ENCODE measurements at regions not wholly inside any gene's neighbourhood (a gene's known extent, or its start where the extent isn't known, plus 50 kb on each side); places are given as distances from the start of the nearest gene placed in this dataset.

DNA sequence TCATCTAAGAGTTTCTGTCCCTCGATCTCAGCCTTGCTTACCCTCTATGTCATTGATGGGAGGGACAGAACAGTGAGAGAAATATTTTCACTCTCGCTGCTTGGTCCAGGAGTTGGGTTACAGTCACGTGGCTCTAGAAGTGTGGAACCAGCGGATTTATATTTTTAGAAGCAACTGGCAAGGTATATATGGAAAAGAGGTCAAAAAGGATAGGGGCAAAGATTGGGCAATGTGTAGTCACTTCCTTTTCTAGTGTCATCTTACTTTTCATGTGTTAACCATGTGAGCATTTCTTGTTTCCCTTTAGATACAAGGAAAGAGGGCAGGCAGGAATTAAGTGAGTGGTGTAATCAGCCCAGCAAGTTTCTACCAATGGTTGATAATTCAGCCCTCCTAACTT, 111.5 kb upstream of the ZNF366 start:
- DNase-seq, result no peak

- no peak for DNase-seq
These were observed 107.9 kb upstream of the ZNF366 start for GRCh38 chr5:72615061-72615460.

- DNase-seq, result no peak
These were observed 106.3 kb upstream of the ZNF366 start for GRCh38 chr5:72613515-72613914.

DNA sequence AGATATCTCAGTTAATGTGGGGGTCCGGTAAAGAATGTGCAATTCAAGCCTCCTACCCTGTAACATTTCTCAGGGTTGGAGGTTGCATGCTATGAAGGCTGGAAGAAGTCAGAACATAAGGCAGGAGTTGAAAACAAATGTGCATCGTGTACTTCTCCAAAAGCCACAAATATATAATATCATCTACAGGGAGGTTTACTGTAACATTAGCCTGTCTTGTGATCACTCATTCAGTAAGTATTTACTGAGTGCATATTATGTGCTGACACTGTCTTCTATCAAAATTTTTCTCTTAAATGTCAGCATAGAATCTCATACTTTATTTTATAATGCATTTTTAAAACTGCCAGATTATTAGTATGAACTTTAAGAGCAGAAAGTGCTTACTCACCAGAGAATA, 105.6 kb upstream of the ZNF366 start:
- no peak for DNase-seq

DNA sequence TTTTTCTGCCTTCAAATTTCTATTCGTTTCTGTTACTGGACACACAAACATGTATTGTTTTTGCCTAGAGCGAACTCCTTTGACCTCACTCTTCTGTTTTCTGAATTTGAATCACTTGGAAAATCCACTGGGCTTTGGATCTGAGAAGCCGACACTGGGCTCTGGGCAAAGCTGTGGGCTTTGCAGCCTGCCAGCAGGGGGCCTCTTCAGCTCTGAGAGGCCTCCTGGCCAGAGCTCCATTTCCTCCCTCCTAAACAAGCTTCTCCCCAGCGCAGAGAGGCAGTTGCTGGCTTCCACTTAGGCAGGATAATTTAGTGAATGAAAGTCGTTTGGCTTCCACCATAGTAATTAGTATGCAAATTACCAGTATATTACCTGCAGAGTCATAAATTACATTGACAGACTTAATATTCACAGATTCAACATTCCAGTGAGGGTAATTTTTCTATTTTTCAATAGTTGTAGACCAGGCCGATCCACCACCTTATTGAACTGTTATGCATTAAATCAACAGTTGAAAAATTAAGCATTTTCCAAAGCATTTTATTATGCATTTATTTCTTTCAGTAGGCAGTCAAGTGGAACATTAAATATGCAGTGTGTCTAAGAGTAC, 104.0 kb upstream of the ZNF366 start:
- DNase-seq, result peak; percentile 49

- no peak for DNase-seq
These were observed 101.7 kb upstream of the ZNF366 start for GRCh38 chr5:72608926-72609325.

DNA sequence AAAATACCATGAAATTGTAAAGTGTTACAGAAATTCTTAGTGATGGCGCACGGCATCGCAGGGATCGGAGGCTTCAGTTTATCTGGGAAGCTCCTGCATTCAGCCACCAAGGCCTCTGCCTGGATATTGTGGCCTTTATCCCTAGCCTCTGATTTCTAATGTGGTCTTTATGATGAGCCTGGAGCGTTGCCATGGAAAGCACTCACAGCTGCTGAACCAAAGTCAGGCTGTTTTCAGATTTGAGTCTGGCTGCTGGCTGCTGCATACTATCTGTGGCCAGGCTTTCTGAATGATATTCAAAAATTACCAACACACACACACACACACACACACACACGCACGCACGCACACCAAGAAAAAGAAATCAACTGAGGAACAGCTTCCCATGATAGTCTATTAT, 101.1 kb upstream of the ZNF366 start:
- no peak for DNase-seq

- no peak for DNase-seq
These were observed 100.2 kb upstream of the ZNF366 start for GRCh38 chr5:72607381-72607780.

DNA sequence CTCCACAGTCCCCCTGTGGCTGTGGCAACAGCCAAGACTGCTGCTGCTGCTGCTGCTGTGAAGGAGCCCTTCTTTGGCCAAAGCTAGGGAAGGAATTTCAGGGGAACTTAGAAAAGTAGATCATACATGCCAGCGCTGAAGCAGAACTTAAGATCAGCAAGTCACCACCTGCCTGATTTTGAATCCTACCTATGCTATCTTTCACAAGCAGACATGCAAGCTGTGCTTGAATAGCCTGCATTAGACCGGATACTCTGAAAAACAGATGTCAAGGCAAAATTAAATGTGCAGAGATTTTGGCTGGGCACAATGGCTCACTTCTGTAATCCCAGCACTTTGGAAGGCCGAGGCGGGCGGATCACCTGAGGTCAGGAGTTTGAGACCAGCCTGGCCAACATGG, 99.3 kb upstream of the ZNF366 start:
- DNase-seq, result no peak

DNA sequence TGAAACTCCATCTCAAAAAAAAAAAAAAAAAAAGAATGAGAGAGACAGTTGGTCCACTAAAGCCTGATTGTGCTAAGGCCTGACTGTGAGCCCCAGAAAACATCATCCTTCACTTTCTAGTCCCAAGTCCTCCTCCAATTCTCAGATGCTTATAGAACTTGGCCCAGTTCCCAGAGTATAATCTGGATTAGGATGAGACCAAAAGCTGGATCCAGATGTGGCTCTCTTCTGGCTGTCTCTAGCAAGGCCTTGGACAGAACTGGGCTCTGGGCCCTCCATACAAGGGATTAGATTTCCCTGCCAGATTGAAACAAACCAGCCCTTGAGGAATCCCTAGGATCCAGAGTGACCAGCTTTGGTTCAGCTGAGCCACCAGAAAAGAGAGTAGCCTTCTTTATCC, 98.4 kb upstream of the ZNF366 start:
- no peak for DNase-seq

DNA sequence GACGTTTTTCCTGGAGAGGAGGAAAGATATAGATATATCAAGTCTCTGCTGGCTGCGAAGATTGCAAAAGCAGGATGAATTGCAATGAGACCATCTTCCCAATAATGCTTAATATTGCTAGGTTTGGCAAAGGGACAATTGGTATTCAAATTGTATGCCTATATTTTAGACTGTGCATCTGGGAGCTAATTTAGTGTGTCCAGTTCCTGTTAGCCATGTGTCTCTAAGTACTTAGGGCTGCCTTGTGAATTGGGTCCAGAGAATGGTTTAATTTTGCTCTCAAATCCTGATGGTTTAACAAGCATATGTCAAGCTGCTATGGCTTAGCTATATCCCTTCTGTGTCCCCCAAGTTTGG, 97.6 kb upstream of the ZNF366 start:
- no peak for DNase-seq

DNA sequence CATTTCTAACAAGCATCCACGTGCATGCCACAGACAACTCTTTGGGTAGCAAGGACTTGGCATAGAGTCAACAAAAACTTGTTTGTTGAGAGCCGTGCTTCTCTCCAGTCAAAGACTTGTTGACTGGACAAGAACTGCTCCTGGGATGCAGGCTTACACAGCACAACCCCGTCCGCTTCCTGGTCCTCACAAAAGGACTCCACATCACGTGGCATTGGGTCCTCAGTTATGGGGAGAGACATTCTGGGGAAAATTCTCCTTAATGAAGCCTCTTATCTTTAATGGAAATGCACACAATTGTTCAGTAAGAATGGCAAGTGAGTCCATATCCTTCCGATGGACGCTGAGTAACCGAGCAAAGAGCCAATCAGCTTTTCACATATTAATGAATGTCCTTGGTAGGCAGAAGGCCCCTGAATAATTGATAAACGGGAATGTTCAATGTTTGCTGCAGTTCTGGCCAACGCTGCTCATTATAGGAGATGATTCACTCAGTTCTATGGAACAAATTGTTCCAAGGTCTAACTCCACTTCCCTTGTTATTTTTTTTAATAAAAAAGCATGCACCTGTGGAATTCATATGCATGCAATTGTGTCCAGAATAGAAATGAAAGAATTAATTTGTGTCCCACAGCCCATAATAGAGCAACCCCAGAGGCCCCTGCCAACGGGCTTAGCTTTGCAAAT, 97.0 kb upstream of the ZNF366 start:
- DNase-seq, result no peak

DNA sequence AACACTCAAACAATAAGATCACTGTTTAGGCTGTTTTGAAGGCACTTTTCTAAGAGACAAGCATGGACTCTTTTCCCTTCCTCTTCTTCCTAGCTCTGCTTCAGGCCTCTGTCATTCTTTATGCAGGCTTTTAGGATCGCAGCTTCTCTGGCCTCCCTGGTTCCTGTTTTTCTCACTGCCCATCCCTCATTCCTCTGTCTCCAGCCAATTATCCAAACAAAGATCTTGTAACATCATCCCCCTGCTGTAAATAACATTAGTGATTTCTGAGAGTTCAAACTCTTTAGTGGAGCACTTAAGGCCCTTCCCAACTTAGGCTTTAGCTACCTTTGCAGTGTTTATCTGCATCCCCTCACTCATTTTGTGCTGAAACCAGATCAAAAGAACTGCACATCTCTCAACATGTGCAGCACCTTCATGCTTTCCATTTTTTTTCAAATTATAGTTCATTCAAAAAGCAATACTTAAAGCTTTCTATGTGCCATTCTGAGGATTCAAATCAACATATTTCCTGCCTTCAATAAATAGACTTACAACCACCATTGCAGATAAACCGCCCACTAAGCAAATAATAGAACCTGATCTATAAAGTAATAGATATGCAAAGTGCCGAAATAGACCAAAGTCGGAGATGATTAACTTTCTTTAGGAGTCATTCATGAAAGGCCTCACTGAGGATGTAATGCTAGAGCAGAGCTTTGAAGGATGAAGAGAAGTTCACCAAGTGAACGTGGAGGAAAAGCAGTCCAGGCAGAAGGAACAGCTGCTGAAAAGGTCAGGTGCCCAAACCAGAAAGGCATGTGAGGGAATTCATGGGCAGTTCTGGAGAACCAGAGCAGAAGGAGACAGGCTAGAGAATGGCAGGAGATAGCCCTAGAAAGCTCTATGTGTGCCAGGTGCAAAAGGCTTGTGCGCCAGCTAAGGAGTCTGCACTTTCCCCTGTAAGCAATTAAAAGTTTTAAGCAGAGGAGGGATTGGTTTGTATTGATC, 95.8 kb upstream of the ZNF366 start:
- no peak for DNase-seq

DNA sequence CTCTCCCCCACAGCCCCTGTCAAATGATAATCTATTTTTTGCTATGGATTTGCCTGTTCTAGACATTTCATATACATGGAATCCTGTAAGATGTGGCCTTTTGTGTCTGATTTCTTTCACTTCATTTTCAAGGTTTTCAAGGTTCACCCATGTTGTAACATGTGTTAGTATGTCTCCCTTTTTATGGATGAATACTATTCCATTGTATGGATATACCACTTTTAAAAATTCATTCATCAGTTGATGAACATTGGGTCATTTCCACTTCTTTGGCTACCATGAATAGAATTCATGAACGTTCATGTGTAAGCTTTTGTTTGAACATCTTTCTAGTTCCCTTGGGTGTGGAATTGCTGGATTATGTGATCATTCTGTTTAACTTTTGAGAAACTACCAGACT, 94.7 kb upstream of the ZNF366 start:
- DNase-seq, result no peak

GRCh38 chr5:72600391-72600981, 93.3 kb upstream of the ZNF366 start:
- DNase-seq, result no peak

DNA sequence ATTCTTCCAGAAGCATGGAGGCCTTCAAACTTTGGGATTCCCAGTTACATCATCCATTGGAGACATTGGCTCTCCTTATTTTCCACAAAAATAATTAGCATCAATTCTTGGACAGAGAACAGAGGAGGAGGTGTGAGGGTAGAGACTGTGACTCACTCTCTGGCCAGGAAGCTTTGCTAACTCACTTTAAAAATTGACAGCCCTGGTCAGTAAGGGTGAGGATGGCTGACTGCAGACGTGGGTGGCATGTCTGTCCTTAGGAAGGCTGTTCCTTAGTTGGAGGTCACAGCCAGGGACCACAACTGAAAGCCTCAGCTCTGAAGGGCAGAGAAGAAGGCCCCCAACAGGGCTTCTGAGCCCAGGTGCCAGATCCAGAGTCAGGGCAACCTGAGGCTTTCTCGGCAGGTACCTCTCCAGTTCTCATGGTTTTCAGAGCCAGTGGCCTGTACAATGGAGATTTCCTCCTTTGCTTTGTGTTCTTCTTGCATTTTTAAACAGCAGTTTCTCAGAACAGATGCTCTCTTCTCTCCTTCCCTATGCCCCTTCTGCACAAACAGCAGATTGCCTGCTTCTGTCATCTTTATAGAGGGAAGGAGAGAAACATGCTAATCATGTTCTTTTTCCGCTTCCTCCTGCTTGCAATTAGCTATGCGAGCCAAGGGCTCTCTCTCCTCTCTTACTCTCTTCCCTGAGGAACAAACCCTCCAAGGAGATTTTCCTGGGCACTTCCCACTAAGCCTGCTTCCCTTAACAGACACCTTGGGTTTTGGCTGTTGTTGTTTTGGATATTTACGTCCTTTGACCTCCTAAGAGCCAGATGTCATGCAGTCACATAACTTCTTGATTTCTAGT, 92.5 kb upstream of the ZNF366 start:
- DNase-seq, result no peak

DNA sequence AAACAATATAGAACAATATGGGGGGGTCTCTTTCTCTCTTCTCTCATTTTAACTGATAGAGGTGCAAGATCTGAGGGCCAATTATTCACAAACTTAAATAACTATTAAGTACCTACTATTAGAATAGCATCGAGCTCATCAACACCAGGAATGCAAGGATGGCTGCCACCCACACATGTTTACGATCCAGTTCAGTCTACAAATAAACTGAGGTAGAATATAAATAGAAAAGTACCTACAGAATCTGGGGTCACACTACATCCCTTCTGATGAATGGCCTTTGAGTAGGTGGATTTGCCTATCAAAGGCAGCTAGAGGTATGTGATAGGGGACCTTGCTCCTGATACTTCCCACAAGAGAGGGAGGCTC, 91.8 kb upstream of the ZNF366 start:
- no peak for DNase-seq

GRCh38 chr5:72598401-72599064, 91.3 kb upstream of the ZNF366 start:
- DNase-seq, result no peak

DNA sequence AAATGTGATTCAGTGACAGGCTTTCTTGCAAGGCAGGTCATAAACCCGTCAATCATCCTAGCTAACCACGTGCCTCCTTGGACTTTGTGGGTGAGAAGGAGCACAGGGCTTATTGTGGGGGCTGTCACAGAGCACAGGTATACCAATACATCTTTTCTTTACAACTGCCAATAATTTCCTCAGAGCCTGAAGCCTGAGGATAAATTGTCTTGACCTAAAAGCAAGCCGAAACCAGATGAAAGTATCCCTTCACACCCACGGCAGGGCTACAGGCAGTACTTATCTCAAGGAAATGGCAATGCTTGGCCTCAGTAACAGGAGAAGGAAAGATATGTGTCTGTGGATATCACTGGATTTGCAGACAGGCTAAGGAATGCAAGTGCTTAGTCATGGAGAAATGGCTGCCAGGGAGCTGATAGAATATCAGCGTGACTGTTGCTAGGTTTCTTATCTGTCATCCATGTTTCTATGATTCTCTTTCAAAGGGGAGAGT, 90.3 kb upstream of the ZNF366 start:
- DNase-seq, result no peak

DNA sequence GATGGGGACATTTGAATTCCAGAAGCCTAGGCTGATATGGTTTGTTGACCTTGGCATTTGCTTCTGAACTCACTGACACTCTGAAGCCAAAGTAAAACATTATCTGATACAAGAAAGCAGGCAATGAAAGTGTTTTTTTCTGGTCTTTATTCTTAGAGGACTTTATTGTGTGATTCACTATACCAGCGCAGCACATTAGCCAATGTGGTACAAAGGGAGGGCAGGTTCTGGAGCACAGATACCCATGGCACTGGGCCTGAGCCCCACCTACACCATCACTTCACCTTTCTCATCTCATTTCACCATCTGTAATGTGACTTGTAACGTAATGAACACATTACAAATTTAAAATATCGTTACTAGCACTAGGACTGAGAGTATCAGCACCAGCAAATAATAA, 89.7 kb upstream of the ZNF366 start:
- DNase-seq, result no peak

GRCh38 chr5:72588640-72589039, 81.4 kb upstream of the ZNF366 start:
- no peak for DNase-seq
